K562 (cell line): ENCODE measurements at regions not wholly inside any gene's neighbourhood (a gene's known extent, or its start where the extent isn't known, plus 50 kb on each side); places are given as distances from the start of the nearest gene placed in this dataset.

Experiments
- ATAC-seq: fragments of 200-7000 bp; cut with Tn5 transposase; 3 replicates; pipeline ENCODE4 v1.9.1; 2020; ENCODE audit warnings: moderate library complexity
- BruUV-seq: library from RNA; stranded (reverse); fragments of 400-500 nt; replicated peaks from 2 replicates; lab custom pipeline; 2021; lab: Mats Ljungman, UMichigan
- CTCF ChIA-PET: fragments of 300-600 bp; formaldehyde crosslinking; extraction: SDS; loops from one replicate; lab custom pipeline; 2021; ENCODE audit warnings: low intra/inter-chr PET ratio; lab: Yijun Ruan, JAX
- POLR2A ChIA-PET: fragments of 300-600, 350-650 bp; sonication (Branson Sonifier 250); formaldehyde crosslinking; extraction: SDS; loops from one replicate; lab custom pipeline; 2021; ENCODE audit warnings: antibody characterized with exemption, inconsistent platforms; lab: Yijun Ruan, JAX
- DNase-seq, 4 experiments: peaks; one replicate each; pipeline versions ENCODE4 v3.0.0 to v3.0.0-alpha.2; 2011 to 2018; ENCODE audit warnings: low spot score in 3 of 4, mixed read lengths in 3 of 4; ENCODE audit errors: extremely low read depth in 1 of 4
- FAIRE-seq: peaks from 2 replicates; lab custom pipeline; 2011; peaks lifted over from hg19 to GRCh38; lab: Jason Lieb, UNC
- H2AFZ ChIP-seq: 2 replicates; pipeline ENCODE4 v1.6.0; 2011; ENCODE audit warnings: low read depth, low read length, control low read depth, inconsistent platforms
- H3K27ac ChIP-seq: fragments of 200-600 bp; 3 replicates; pipeline ENCODE4 v1.8.0; 2011; ENCODE audit warnings: low read depth, mild to moderate bottlenecking, control low read depth, inconsistent platforms, low read length, moderate library complexity, mixed read lengths; ENCODE audit errors: extremely low read depth
- H3K27me3 ChIP-seq, 2 experiments: fragments of 300-600 bp in 1 of 2; 2 replicates in 1 of 2; 3 replicates in 1 of 2; pipeline versions ENCODE4 v1.6.0 to v1.8.0; 2011; ENCODE audit warnings: inconsistent platforms in 2 of 2, low read length in 2 of 2, mild to moderate bottlenecking in 1 of 2, mixed read lengths in 1 of 2, moderate library complexity in 1 of 2; ENCODE audit not compliant: control insufficient read depth in 2 of 2, insufficient read depth in 2 of 2
- H3K36me3 ChIP-seq: fragments of 300-600 bp; 3 replicates; pipeline ENCODE4 v1.8.0; 2011; ENCODE audit warnings: mild to moderate bottlenecking, low read length, inconsistent platforms; ENCODE audit not compliant: control insufficient read depth, insufficient read depth
- H3K4me1 ChIP-seq, 2 experiments: fragments of 200-600 bp in 1 of 2; replicated peaks in 1 of 2; 2 replicates in 1 of 2; 3 replicates in 1 of 2; pipeline versions ENCODE4 v1.5.1 to v1.8.0; 2011; ENCODE audit warnings: inconsistent platforms in 2 of 2, low read length in 2 of 2, mild to moderate bottlenecking in 1 of 2, mixed read lengths in 1 of 2, moderate library complexity in 1 of 2; ENCODE audit not compliant: control insufficient read depth in 2 of 2, insufficient read depth in 2 of 2
- H3K4me2 ChIP-seq: 2 replicates; pipeline ENCODE4 v1.6.1; 2011; ENCODE audit warnings: low read length, control low read depth, inconsistent platforms, mixed read lengths; ENCODE audit not compliant: insufficient read depth
- H3K4me3 ChIP-seq: fragments of 200-600 bp; sonication (generic), shearing (Covaris generic); 2 replicates; pipeline ENCODE4 v1.5.1; 2016; ENCODE audit warnings: control low read depth, inconsistent platforms
- H3K79me2 ChIP-seq: fragments of 200-600 bp; 3 replicates; pipeline ENCODE4 v1.8.0; 2011; ENCODE audit warnings: low read length, inconsistent platforms; ENCODE audit not compliant: control insufficient read depth, insufficient read depth
- H3K9ac ChIP-seq, 2 experiments: 2 replicates each; pipeline versions ENCODE4 v1.6.0 to v1.6.1; 2011; ENCODE audit warnings: low read depth in 2 of 2, low read length in 2 of 2, control low read depth in 1 of 2, inconsistent platforms in 1 of 2, mild to moderate bottlenecking in 1 of 2, mixed read lengths in 1 of 2; ENCODE audit not compliant: insufficient read depth in 1 of 2
- H3K9me1 ChIP-seq: one replicate; pipeline ENCODE4 v1.6.0; 2011; ENCODE audit warnings: inconsistent platforms, mild to moderate bottlenecking, low read length, moderate library complexity; ENCODE audit not compliant: control insufficient read depth, insufficient read depth
- H3K9me3 ChIP-seq: replicated peaks from 2 replicates; pipeline ENCODE4 v1.5.1; 2011; ENCODE audit warnings: low read depth, low read length, inconsistent platforms; ENCODE audit not compliant: control insufficient read depth, insufficient read depth
- H4K20me1 ChIP-seq: replicated peaks from 2 replicates; pipeline ENCODE4 v1.6.1; 2011; ENCODE audit warnings: low read length, inconsistent platforms, mixed read lengths; ENCODE audit not compliant: control insufficient read depth, insufficient read depth
- ASH1L ChIP-seq: fragments of 450-650 bp; IDR thresholded peaks from 2 replicates; pipeline ENCODE4 v1.6.1; 2018; ENCODE audit warnings: borderline replicate concordance, mild to moderate bottlenecking, low read depth; ENCODE audit not compliant: partially characterized antibody
- C11orf30 ChIP-seq: fragments of 450-650 bp; IDR thresholded peaks from 2 replicates; pipeline ENCODE4 v1.6.1; 2016; ENCODE audit warnings: low read depth, mild to moderate bottlenecking
- ETS2 ChIP-seq: IDR thresholded peaks from 2 replicates; pipeline ENCODE4 v1.6.1; 2016; ENCODE audit warnings: borderline replicate concordance, missing genetic modification characterization, mild to moderate bottlenecking, moderate library complexity, missing compliant biosample characterization; ENCODE audit not compliant: poor library complexity, severe bottlenecking
- FOXA3 ChIP-seq, 2 experiments: fragments of 450-650 bp in 1 of 2; sonication (generic) in 1 of 2; formaldehyde crosslinking; IDR thresholded peaks in 1 of 2; conservative IDR thresholded peaks in 1 of 2; 2 replicates each; pipeline versions ENCODE4 v1.4.0 to v1.8.0; 2020 to 2022; ENCODE audit warnings: mild to moderate bottlenecking in 2 of 2, missing genetic modification reagents in 1 of 2
- FOXK1 ChIP-seq: sonication (generic); formaldehyde crosslinking; IDR thresholded peaks from 2 replicates; pipeline ENCODE4 v1.8.0; 2022; ENCODE audit warnings: missing genetic modification reagents, mild to moderate bottlenecking, borderline replicate concordance
- JUNB ChIP-seq: fragments of 450-650 bp; formaldehyde crosslinking; conservative IDR thresholded peaks from 2 replicates; pipeline ENCODE4 v1.4.0; 2020; ENCODE audit warnings: mild to moderate bottlenecking
- KDM4B ChIP-seq, 2 experiments: fragments of 450-650 bp in 1 of 2; sonication (generic) in 1 of 2; IDR thresholded peaks; 2 replicates each; pipeline ENCODE4 v1.6.1; 2016 to 2017; ENCODE audit warnings: borderline replicate concordance in 2 of 2, antibody characterized with exemption in 1 of 2, low read depth in 1 of 2, mild to moderate bottlenecking in 1 of 2
- KLF16 ChIP-seq: IDR thresholded peaks from 2 replicates; pipeline ENCODE4 v1.6.1; 2016; ENCODE audit warnings: antibody characterized with exemption
- NFIC ChIP-seq: fragments of 450-650 bp; IDR thresholded peaks from 2 replicates; pipeline ENCODE4 v1.6.1; 2017; ENCODE audit warnings: mild to moderate bottlenecking, inconsistent platforms
- PML ChIP-seq: IDR thresholded peaks from 2 replicates; pipeline ENCODE4 v1.6.1; 2012; ENCODE audit warnings: low read length, inconsistent platforms
- SMARCA4 ChIP-seq: fragments of 450-650 bp; IDR thresholded peaks from 2 replicates; pipeline ENCODE4 v1.6.1; 2016
- SREBF1 ChIP-seq: fragments of 150-350 bp; IDR thresholded peaks from 2 replicates; pipeline ENCODE4 v1.6.1; 2014; ENCODE audit warnings: antibody characterized with exemption, low read depth, low read length, borderline replicate concordance
- TCF3 ChIP-seq: sonication (generic); formaldehyde crosslinking; IDR thresholded peaks from 2 replicates; pipeline ENCODE4 v1.4.0; 2020; ENCODE audit warnings: mild to moderate bottlenecking, missing genetic modification reagents
- TGIF2 ChIP-seq: sonication (generic); formaldehyde crosslinking; IDR thresholded peaks from 2 replicates; pipeline ENCODE4 v1.8.1; 2022; ENCODE audit warnings: mild to moderate bottlenecking, missing genetic modification reagents, moderate library complexity
- WGBS: fragments of 100-300 bp; shearing (Covaris generic); methylation state at CpG from one replicate; pipeline ENCODE4 v1.1.6; 2016; ENCODE audit warnings: low coverage, mixed read lengths; ENCODE audit not compliant: insufficient coverage; ENCODE audit errors: missing lambda C conversion rate; 5-methylcytosine and 5-hydroxymethylcytosine counted together
- in situ Hi-C: fragments of 300-500 bp; cut with MboI; formaldehyde crosslinking; loops from 4 replicates; pipeline ENCODE4 v1.15.0; 2018; ENCODE audit warnings: inconsistent platforms, mixed read lengths
- intact Hi-C: fragments of 100-400 bp; cut with micrococcal nuclease; formaldehyde crosslinking; loops from 2 replicates; pipeline ENCODE4 v1.14.2; 2022
- TF ChIP-seq, protein P1 (sequence below): fragments of 200-800 bp; sonication (Bioruptor generic); IDR thresholded peaks from 2 replicates; pipeline ENCODE4 v1.6.1; 2017; ENCODE audit warnings: missing genetic modification characterization, missing compliant biosample characterization
- TF ChIP-seq, protein P2 (sequence below), 2 experiments: fragments of 450-650 bp; IDR thresholded peaks; 2 replicates each; pipeline ENCODE4 v1.6.1; 2018; ENCODE audit warnings: mild to moderate bottlenecking in 2 of 2, low read depth in 1 of 2; ENCODE audit not compliant: partially characterized antibody in 2 of 2

DNA sequence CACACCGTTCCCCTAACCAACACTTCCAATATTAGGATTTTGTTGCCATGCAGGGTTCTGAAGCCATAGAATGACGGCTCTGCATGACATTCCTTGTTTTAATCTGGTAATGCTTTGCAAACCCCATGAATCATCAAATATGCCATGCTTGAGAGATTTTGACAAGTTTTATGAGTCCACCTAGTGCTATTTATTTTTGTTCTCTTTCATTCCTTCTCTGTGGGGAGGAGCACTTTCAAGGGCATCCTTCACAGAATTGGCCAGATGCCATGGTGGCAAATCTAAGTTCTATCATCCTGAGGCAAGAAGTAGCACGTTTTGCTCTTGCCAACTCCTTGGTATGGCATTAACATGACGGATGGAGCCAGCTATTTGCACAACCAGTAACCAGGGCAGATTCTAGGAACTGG is 268.4 kb downstream of the FAM76B start:
- TF ChIP-seq NFIC, result 0 out of 2 replicates have a peak, but pooled peaks have one; percentile 16
- no peak for TF ChIP-seq PML
- TF ChIP-seq TCF3 (CRISPR knock-in tag), result no peak
- no peak for TF ChIP-seq KLF16
- TF ChIP-seq FOXA3 (CRISPR knock-in tag; conservative IDR thresholded peaks at IDR 0.05 in 1 of 2, IDR thresholded peaks at IDR 0.05 in 1 of 2), result no peak
- TF ChIP-seq, protein P1, sequence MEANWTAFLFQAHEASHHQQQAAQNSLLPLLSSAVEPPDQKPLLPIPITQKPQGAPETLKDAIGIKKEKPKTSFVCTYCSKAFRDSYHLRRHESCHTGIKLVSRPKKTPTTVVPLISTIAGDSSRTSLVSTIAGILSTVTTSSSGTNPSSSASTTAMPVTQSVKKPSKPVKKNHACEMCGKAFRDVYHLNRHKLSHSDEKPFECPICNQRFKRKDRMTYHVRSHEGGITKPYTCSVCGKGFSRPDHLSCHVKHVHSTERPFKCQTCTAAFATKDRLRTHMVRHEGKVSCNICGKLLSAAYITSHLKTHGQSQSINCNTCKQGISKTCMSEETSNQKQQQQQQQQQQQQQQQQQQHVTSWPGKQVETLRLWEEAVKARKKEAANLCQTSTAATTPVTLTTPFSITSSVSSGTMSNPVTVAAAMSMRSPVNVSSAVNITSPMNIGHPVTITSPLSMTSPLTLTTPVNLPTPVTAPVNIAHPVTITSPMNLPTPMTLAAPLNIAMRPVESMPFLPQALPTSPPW (CRISPR knock-in tag), result no peak
- TF ChIP-seq SREBF1, result no peak
- no peak for TF ChIP-seq FOXK1
- TF ChIP-seq C11orf30, result 0 out of 2 replicates have a peak, but pooled peaks have one; percentile 11
- no peak for TF ChIP-seq JUNB (CRISPR knock-in tag)
- TF ChIP-seq ASH1L, result no peak
- no peak for TF ChIP-seq ETS2 (tag)
- TF ChIP-seq SMARCA4, result no peak
- TF ChIP-seq, protein P2, sequence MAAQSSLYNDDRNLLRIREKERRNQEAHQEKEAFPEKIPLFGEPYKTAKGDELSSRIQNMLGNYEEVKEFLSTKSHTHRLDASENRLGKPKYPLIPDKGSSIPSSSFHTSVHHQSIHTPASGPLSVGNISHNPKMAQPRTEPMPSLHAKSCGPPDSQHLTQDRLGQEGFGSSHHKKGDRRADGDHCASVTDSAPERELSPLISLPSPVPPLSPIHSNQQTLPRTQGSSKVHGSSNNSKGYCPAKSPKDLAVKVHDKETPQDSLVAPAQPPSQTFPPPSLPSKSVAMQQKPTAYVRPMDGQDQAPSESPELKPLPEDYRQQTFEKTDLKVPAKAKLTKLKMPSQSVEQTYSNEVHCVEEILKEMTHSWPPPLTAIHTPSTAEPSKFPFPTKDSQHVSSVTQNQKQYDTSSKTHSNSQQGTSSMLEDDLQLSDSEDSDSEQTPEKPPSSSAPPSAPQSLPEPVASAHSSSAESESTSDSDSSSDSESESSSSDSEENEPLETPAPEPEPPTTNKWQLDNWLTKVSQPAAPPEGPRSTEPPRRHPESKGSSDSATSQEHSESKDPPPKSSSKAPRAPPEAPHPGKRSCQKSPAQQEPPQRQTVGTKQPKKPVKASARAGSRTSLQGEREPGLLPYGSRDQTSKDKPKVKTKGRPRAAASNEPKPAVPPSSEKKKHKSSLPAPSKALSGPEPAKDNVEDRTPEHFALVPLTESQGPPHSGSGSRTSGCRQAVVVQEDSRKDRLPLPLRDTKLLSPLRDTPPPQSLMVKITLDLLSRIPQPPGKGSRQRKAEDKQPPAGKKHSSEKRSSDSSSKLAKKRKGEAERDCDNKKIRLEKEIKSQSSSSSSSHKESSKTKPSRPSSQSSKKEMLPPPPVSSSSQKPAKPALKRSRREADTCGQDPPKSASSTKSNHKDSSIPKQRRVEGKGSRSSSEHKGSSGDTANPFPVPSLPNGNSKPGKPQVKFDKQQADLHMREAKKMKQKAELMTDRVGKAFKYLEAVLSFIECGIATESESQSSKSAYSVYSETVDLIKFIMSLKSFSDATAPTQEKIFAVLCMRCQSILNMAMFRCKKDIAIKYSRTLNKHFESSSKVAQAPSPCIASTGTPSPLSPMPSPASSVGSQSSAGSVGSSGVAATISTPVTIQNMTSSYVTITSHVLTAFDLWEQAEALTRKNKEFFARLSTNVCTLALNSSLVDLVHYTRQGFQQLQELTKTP (IDR thresholded peaks at IDR 0.05; ENCODE audit: low read depth in 1 of 2, partially characterized antibody in 2 of 2), result no peak
- no peak for TF ChIP-seq TGIF2 (CRISPR knock-in tag)
- no peak for TF ChIP-seq KDM4B (IDR thresholded peaks at IDR 0.05; ENCODE audit: borderline replicate concordance in 2 of 2, low read depth in 1 of 2)
- Histone ChIP-seq H3K27me3 (peaks cover 0 to 2% of the 10 kb centered on the region in 2 experiments; a peak in 2 of 5 replicates), H3K9me1 (no peaks in the 10 kb centered on the region), H3K36me3 (no peaks in the 10 kb centered on the region), H4K20me1 (no peaks in the 10 kb centered on the region), H3K4me3 (no peak overlapping the region), H3K9ac (no peak overlapping the region), H3K27ac (no peak overlapping the region), H3K4me2 (no peak overlapping the region), H2AFZ (no peak overlapping the region), H3K79me2 (no peaks in the 10 kb centered on the region), H3K9me3 (no peaks in the 10 kb centered on the region), H3K4me1 (no peaks in the 10 kb centered on the region)
- CTCF ChIA-PET, result no interaction called here
- 4% methylated on average over 4 of the region's 4 CpGs for WGBS
- ATAC-seq (no peak), FAIRE-seq (no peak), DNase-seq (no peak)
- in situ Hi-C loops, result no loop called here
- POLR2A ChIA-PET, result no interaction called here
- no TSS peak for BruUV-seq
- intact Hi-C loops, result no loop called here
